ENCODE measurements at regions not wholly inside any gene's neighbourhood (a gene's known extent, or its start where the extent isn't known, plus 50 kb on each side); places are given as distances from the start of the nearest gene placed in this dataset.

DNA sequence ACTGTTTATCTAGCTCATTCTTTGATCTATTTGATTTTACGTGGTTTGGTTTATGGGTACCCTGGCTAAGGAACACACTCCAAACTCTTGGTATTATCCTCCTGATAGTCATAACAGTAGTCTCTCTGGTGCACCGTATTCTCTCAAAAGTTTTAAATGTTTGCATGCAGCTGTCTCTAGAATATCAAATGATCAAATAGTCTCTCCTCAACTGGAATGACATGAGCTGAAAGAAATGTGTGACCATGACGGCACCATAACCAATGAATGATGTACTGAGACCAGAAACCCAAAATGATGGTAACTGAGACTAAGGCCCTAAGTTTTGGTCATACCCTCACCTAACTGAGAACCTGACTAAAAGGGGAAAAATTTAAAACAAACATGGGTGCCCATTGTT lies 319.4 kb downstream of the SLC7A11 start:
- TF ChIP-seq POLR2A (IDR thresholded peaks at IDR 0.05) (no peak), POLR2AphosphoS5 (IDR thresholded peaks at IDR 0.05) (no peak)
- TF ChIP-seq, protein P1, sequence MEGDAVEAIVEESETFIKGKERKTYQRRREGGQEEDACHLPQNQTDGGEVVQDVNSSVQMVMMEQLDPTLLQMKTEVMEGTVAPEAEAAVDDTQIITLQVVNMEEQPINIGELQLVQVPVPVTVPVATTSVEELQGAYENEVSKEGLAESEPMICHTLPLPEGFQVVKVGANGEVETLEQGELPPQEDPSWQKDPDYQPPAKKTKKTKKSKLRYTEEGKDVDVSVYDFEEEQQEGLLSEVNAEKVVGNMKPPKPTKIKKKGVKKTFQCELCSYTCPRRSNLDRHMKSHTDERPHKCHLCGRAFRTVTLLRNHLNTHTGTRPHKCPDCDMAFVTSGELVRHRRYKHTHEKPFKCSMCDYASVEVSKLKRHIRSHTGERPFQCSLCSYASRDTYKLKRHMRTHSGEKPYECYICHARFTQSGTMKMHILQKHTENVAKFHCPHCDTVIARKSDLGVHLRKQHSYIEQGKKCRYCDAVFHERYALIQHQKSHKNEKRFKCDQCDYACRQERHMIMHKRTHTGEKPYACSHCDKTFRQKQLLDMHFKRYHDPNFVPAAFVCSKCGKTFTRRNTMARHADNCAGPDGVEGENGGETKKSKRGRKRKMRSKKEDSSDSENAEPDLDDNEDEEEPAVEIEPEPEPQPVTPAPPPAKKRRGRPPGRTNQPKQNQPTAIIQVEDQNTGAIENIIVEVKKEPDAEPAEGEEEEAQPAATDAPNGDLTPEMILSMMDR (IDR thresholded peaks at IDR 0.05), result no peak

Measured in stomach (tissue), 4 donors.